ENCODE measurements at regions not wholly inside any gene's neighbourhood (a gene's known extent, or its start where the extent isn't known, plus 50 kb on each side); places are given as distances from the start of the nearest gene placed in this dataset.
"Not testable (repeated sequence)": the region's sequence is repeated elsewhere in the genome, so short reads cannot be mapped to it uniquely, and the experiment has no call there.

DNA sequence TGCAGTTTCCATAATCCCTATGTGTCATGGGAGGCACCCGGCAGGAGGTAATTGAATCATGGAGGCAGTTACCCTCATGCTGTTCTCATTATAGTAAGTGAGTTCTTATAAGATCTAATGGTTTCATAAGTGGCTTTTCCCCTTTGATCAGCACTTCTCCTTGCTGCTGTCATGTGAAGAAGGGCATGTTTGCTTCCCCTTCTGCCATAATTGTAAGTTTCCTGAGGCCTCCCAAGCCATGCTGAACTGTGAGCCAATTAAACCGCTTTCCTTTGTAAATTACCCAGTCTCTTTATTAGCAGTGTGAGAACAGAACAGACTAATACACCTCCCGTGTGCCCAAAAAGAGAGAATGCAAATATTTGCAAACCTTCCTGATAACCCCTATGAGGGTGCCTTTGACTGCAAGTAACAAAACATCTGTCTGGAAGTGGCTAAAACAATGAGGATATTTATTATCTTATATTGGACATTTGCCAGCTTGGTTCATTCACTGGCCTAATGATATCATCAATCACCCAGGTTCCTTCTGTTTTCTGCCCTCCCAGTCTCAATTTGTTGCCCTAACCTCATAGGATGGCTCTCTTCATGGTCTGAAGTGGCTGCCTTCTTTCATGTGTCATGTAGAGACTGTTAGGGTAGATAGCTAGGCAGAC is 68.7 kb downstream of the BHLHE40 start:
- DNase-seq (ENCODE audit: low read depth), result no peak
- TF ChIP-seq CTCF (conservative IDR thresholded peaks at IDR 0.05; ENCODE audit: low read length), result no peak
- H3K4me3 ChIP-seq (ENCODE audit: low read length), result no peak overlapping the region

DNA sequence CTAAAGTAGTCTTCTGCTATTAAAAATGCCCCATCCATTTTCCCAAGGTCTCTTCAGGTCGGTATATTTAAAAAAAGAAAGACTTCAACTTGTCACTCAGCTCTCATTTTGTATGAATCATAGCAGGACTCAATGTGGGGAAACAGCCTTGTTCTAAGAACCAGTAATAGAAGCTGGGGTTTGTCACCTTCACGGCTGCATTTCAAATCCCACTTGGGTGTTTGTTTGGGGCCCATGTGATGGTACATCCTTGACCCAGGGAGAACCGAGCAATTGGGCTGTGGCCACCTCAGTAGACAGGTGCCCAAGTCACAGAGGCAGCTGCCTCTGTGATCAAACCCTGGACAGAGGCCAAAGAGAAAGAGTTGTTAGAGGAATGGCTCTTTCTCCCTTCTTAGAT is 70.3 kb upstream of the ARL8B start:
- no peak overlapping the region for H3K4me3 ChIP-seq (ENCODE audit: low read length)
- no peak for TF ChIP-seq CTCF (conservative IDR thresholded peaks at IDR 0.05; ENCODE audit: low read length)
- no peak for DNase-seq (ENCODE audit: low read depth)

- no peak for DNase-seq (ENCODE audit: low read depth)
- H3K4me3 ChIP-seq (ENCODE audit: low read length), result no peak overlapping the region
- TF ChIP-seq CTCF (conservative IDR thresholded peaks at IDR 0.05; ENCODE audit: low read length), result no peak
Observed at GRCh38 chr3:5052247-5052646, 69.8 kb upstream of the ARL8B start.

DNA sequence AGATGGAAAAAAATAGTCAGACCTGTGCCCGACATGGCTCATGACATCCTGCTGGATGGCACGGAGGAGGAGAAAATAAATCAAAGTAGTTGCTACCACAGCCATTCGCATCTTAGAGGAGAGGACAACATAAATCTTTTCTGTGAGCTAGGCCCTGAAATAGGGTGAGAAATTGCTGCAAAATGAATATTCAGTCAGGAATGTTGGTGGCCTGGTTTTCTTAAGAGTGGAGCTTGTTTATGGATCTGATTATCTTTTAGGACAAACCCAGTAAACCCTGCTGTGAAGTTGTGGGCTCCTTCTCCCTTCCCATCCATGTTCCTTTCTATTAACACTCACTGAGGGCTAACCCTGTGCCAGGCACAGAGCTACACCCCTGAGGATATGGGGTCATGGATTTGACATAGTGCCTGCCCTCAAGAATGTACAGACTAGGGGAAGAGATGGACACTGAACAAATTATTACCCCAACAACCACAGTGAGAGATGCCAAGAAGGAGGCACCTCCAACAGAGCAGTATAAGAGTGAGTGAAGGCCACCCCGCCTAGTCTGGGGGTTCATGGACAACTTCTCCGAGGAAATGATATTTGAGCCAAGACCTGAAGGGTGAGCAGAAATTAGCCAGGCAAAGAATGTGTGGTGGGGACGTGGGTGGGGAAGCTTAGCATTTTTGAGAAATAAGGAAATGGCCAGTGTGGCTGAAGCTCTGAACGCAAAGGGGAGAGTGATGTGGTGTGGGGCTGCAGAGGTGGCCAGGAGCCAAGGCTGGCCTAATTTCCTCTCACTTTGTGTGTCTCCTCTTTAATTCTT is 68.9 kb upstream of the ARL8B start:
- peak; percentile 89 for DNase-seq (ENCODE audit: low read depth)
- TF ChIP-seq CTCF (conservative IDR thresholded peaks at IDR 0.05; ENCODE audit: low read length), result no peak
- no peak overlapping the region for H3K4me3 ChIP-seq (ENCODE audit: low read length)

GRCh38 chr3:5054098-5054497 is 68.0 kb upstream of the ARL8B start:
- DNase-seq (ENCODE audit: low read depth), result no peak
- no peak for TF ChIP-seq CTCF (conservative IDR thresholded peaks at IDR 0.05; ENCODE audit: low read length)

DNA sequence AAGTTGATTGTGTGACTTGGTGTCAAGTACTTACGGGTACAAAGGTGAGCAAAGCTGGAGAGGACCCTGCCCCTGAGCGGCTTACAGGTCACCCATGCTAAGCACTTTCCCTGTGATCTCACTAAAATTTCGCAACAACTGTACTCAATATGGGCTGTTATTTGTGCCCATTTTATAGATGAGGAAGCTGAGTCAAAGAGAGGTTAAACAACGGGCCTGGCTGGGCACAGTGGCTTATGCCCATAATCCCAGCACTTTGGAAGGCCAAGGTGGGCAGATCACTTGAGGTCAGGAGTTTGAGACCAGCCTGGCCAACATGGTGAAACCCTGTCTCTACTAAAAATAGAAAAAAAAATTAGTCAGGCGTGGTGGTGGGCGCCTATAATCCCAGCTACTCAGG is 67.5 kb upstream of the ARL8B start:
- DNase-seq (ENCODE audit: low read depth), result not testable (repeated sequence)

More at GRCh38 chr3:5054098-5054497, 68.0 kb upstream of the ARL8B start:
- H3K4me3 ChIP-seq (ENCODE audit: low read length), result no peak overlapping the region

GRCh38 chr3:5055357-5056110 is 66.6 kb upstream of the ARL8B start:
- H3K4me3 ChIP-seq (ENCODE audit: low read length), result no peak overlapping the region
- DNase-seq (ENCODE audit: low read depth), result no peak
- TF ChIP-seq CTCF (conservative IDR thresholded peaks at IDR 0.05; ENCODE audit: low read length), result no peak

More for the DNA sequence above, 67.5 kb upstream of the ARL8B start:
- H3K4me3 ChIP-seq (ENCODE audit: low read length), result not testable (repeated sequence)

All from AG10803 (cell line).